ENCODE measurements at regions not wholly inside any gene's neighbourhood (a gene's known extent, or its start where the extent isn't known, plus 50 kb on each side); places are given as distances from the start of the nearest gene placed in this dataset.
"Not testable (repeated sequence)": the region's sequence is repeated elsewhere in the genome, so short reads cannot be mapped to it uniquely, and the experiment has no call there.

DNA sequence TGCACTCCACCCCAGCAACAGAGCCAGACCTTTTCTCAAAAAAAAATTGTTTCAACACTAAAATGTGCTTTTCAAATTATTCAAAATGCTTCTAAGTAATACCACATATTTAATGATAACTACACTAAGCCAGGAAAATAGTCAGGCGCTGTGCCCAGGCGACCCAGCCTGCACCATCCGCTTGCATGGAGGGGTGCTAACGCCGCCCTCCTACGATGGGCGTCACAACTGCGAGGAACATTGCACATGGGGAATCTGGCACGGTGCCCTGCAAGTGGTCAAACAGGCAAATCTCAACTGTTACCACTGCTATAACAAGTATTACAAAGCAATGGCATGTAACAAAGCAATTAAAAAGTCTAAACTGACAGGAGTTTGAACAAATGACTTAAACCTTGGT, 131.7 kb upstream of the PTPN20 start:
- not testable (repeated sequence) for TF ChIP-seq CTCF (conservative IDR thresholded peaks at IDR 0.05; ENCODE audit: low read length); EZH2phosphoT487 (IDR thresholded peaks at IDR 0.05; ENCODE audit: borderline replicate concordance)

All from Loucy (cell line).